ENCODE measurements at regions not wholly inside any gene's neighbourhood (a gene's known extent, or its start where the extent isn't known, plus 50 kb on each side); places are given as distances from the start of the nearest gene placed in this dataset.
"Not testable (repeated sequence)": the region's sequence is repeated elsewhere in the genome, so short reads cannot be mapped to it uniquely, and the experiment has no call there.

DNA sequence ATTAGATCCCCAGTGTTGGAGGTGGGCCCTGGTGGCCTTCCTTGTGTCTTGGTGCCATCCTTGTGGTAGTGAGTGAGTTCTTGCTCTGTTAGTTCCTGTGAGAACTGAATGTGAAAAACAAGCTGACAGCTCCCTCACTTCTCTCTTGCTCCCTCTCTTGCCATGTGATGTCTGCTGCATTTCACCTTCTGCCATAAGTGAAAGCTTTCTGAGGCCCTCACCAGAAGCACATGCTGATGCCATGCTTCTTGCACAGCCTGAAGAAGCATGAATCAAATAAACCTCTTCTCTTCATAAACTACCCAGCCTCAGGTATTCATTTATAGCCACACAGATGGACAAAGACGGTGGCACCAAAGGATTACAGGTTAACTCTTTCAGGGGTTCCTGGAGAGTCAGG is 166.1 kb upstream of the ETV3 start:
- H3K4me3 ChIP-seq (ENCODE audit: low read depth, low read length), result no peak overlapping the region
- no peak for TF ChIP-seq CTCF (IDR thresholded peaks at IDR 0.05; ENCODE audit: low read depth, low read length, missing control alignments)
- in situ Hi-C loops (cut with HindIII; ENCODE audit: low sequenced_read_pairs), result no loop called here
- no peak for DNase-seq (ENCODE audit: low read depth)

DNA sequence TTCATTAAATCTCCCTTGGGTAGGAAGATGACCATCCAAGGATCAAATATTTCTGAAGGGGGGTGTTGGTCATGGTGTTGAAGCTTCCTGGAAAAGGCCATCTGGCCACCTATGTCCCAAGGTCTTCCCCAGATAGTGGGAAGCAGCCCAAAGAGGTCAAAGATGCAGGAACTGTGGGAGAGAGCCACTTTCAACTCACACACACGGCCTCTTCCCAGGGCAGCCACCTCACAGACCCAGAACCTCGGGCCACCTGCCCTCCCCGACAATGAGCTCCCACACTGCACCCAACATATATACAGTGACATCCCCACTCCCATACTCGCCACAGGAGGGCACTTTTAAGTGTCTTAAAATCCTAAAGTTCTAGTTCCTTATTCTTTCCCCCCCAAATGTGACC is 164.5 kb upstream of the ETV3 start:
- in situ Hi-C loops (cut with HindIII; ENCODE audit: low sequenced_read_pairs), result no loop called here
- DNase-seq (ENCODE audit: low read depth), result no peak
- no peak for TF ChIP-seq CTCF (IDR thresholded peaks at IDR 0.05; ENCODE audit: low read depth, low read length, missing control alignments)
- no peak overlapping the region for H3K4me3 ChIP-seq (ENCODE audit: low read depth, low read length)

GRCh38 chr1:157302199-157302497 is 164.0 kb upstream of the ETV3 start:
- H3K4me3 ChIP-seq (ENCODE audit: low read depth, low read length), result no peak overlapping the region
- no peak for DNase-seq (ENCODE audit: low read depth)
- no peak for TF ChIP-seq CTCF (IDR thresholded peaks at IDR 0.05; ENCODE audit: low read depth, low read length, missing control alignments)
- in situ Hi-C loops (cut with HindIII; ENCODE audit: low sequenced_read_pairs), result no loop called here

DNA sequence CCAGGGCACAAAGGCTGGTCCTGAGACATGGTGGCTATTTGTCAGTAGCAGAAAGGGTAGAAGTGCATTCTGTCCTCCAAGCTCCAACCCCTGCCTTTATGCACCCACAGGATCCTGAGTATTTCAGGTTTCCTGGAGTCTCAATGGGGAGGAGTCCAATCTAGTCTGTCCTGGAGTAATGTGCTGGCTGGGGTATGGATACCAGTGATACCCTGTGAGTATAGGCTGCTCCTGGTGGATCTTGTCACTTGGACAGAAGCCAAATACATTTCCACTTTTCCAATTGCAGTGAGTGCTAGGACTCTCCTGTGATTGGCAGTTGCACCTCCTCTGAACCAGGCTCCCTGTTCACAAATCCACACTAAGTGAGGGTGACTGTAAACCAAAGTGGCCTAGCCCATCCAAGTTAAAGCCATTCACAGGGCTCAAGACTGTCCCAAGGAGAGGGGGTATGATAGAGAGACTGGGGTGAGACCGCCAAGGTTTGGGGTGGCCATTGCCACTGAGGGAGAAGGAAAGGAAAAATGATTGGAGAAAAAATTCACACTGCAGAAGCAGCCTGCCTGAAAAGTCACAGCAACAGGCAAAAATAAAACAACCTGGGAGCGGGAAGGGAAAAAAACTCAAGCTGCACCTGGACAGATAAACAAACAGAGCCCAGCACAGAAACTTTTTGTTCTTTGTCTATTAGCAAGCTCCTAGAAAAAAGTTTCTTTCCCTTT is 163.4 kb upstream of the ETV3 start:
- no peak for DNase-seq (ENCODE audit: low read depth)
- H3K4me3 ChIP-seq (ENCODE audit: low read depth, low read length), result no peak overlapping the region
- in situ Hi-C loops (cut with HindIII; ENCODE audit: low sequenced_read_pairs), result no loop called here
- no peak for TF ChIP-seq CTCF (IDR thresholded peaks at IDR 0.05; ENCODE audit: low read depth, low read length, missing control alignments)

DNA sequence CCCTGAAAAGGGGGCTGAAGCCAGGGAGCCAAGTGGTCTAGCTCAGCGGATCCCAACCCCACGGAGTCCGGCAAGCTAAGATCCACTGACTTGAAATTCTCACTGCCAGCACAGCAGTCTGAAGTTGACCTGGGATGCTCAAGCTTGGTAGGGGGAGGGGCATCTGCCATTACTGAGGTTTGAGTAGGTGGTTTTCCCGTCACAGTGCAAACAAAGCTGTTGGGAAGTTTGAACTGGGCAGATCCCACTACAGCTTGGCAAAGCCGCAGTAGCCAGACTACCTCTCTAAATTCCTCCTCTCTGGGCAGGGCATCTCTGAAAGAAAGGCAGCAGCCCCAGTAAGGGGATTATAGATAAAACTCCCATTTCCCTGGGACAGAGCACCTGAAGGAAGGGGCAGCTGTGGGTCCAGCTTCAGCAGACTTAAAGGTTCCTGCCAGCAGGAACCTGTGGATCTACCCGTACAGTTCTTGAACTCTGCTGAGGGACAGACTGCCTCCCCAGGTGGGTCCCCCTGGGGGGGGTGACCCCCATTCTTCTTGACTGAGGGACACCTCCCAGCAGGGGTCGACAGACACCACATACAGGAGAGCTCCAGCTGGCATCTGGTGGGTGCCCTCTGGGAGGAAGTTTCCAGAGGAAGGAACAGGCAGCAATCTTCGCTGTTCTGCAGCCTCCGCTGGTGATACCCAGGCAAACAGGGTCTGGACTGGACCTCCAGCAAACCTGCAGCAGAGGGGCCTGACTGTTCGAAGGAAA is 156.4 kb upstream of the ETV3 start:
- DNase-seq (ENCODE audit: low read depth); H3K4me3 ChIP-seq (ENCODE audit: low read depth, low read length); in situ Hi-C loops (cut with HindIII; ENCODE audit: low sequenced_read_pairs): not testable (repeated sequence)

- TF ChIP-seq CTCF (IDR thresholded peaks at IDR 0.05; ENCODE audit: low read depth, low read length, missing control alignments), result no peak
- no peak for DNase-seq (ENCODE audit: low read depth)
- no peak overlapping the region for H3K4me3 ChIP-seq (ENCODE audit: low read depth, low read length)
- in situ Hi-C loops (cut with HindIII; ENCODE audit: low sequenced_read_pairs), result no loop called here
These were observed 154.8 kb upstream of the ETV3 start for GRCh38 chr1:157292809-157293564.

GRCh38 chr1:157292302-157292701 is 154.1 kb upstream of the ETV3 start:
- in situ Hi-C loops (cut with HindIII; ENCODE audit: low sequenced_read_pairs), result no loop called here
- H3K4me3 ChIP-seq (ENCODE audit: low read depth, low read length), result no peak overlapping the region
- DNase-seq (ENCODE audit: low read depth), result no peak
- TF ChIP-seq CTCF (IDR thresholded peaks at IDR 0.05; ENCODE audit: low read depth, low read length, missing control alignments), result no peak
